GDM1 (cell line): ENCODE measurements at regions not wholly inside any gene's neighbourhood (a gene's known extent, or its start where the extent isn't known, plus 50 kb on each side); places are given as distances from the start of the nearest gene placed in this dataset.

Experiments
- DNase-seq: peaks from one replicate; lab custom pipeline; 2025; lab: John Stamatoyannopoulos, UW

- DNase-seq, result peak; percentile 26
These were observed 51.6 kb upstream of the CHD6 start for GRCh38 chr20:41669708-41670263.

- no peak for DNase-seq
These were observed 50.0 kb upstream of the CHD6 start for GRCh38 chr20:41668057-41668749.
